ENCODE measurements at regions not wholly inside any gene's neighbourhood (a gene's known extent, or its start where the extent isn't known, plus 50 kb on each side); places are given as distances from the start of the nearest gene placed in this dataset.

GRCh38 chr7:28263622-28264271, 83.2 kb upstream of the JAZF1 start:
- no peaks in the 10 kb centered on the region for H4K20me1 ChIP-seq (ENCODE audit: insufficient read depth, low read length)
- no peak overlapping the region for H3K4me3 ChIP-seq (replicated peaks in 1 of 3; ENCODE audit: low read depth in 2 of 3, low read length in 3 of 3)
- Mint-ChIP-seq H3K4me1 (peaks cover 8% of the 10 kb centered on the region), H3K4me3 (no peak overlapping the region), H3K27ac (no peak overlapping the region), H3K27me3 (ENCODE audit: low read depth in 3 of 3) (peaks cover 0 to 4% (median 0%) of the 10 kb centered on the region in 3 donors), H3K36me3 (peaks cover 0 to 1% of the 10 kb centered on the region in 2 donors), H3K9me3 (peaks cover 0 to 9% (median 5%) of the 10 kb centered on the region in 7 donors)
- H3K27ac ChIP-seq (ENCODE audit: low read depth in 1 of 2, low read length in 2 of 2), result no peak overlapping the region
- H3K79me2 ChIP-seq (ENCODE audit: insufficient read depth, low read length), result no peaks in the 10 kb centered on the region
- H3K4me2 ChIP-seq (replicated peaks; ENCODE audit: extremely low read depth, low read length, poor library complexity, severe bottlenecking), result no peak overlapping the region
- intact Hi-C loops (cut with micrococcal nuclease), result no loop called here
- TF ChIP-seq CTCF (IDR thresholded peaks at IDR 0.05), result no peak
- H3K4me1 ChIP-seq (ENCODE audit: control insufficient read depth in 1 of 2, insufficient read depth in 2 of 2, low read length in 2 of 2), result peaks cover 0 to 4% of the 10 kb centered on the region in 2 donors
- H2AFZ ChIP-seq (ENCODE audit: insufficient read depth, low read depth, low read length, poor library complexity, severe bottlenecking), result no peak overlapping the region
- peaks cover 0 to 6% of the 10 kb centered on the region in 2 donors for H3K9me3 ChIP-seq (replicated peaks in 1 of 2; ENCODE audit: control insufficient read depth in 1 of 2, insufficient read depth in 1 of 2, low read length in 2 of 2)
- H3K36me3 ChIP-seq (replicated peaks in 1 of 2; ENCODE audit: control insufficient read depth in 1 of 2, insufficient read depth in 2 of 2, low read length in 2 of 2), result no peaks in the 10 kb centered on the region
- 86% methylated on average over 1 of the region's 9 CpGs for whole genome bisulfite sequencing (ENCODE audit: insufficient coverage)
- H3K9ac ChIP-seq (ENCODE audit: insufficient read depth, low read length, poor library complexity, severe bottlenecking), result no peak overlapping the region
- no peak for DNase-seq
- no peaks in the 10 kb centered on the region for H3K27me3 ChIP-seq (ENCODE audit: control insufficient read depth in 2 of 2, insufficient read depth in 2 of 2, low read length in 2 of 2)

GRCh38 chr7:28266402-28266801, 85.8 kb upstream of the JAZF1 start:
- H3K9me3 ChIP-seq (replicated peaks in 1 of 2; ENCODE audit: control insufficient read depth in 1 of 2, insufficient read depth in 1 of 2, low read length in 2 of 2), result peaks cover 0 to 6% of the 10 kb centered on the region in 2 donors
- no peak overlapping the region for H3K4me3 ChIP-seq (replicated peaks in 1 of 3; ENCODE audit: low read depth in 2 of 3, low read length in 3 of 3)
- no peak overlapping the region for H3K9ac ChIP-seq (ENCODE audit: insufficient read depth, low read length, poor library complexity, severe bottlenecking)
- no peak for DNase-seq
- H3K79me2 ChIP-seq (ENCODE audit: insufficient read depth, low read length), result no peaks in the 10 kb centered on the region
- peaks cover 0 to 2% (median 0%) of the 10 kb centered on the region in 3 donors for H3K27me3 Mint-ChIP-seq (ENCODE audit: low read depth in 3 of 3)
- H3K4me3 Mint-ChIP-seq, result no peak overlapping the region
- H3K27me3 ChIP-seq (ENCODE audit: control insufficient read depth in 2 of 2, insufficient read depth in 2 of 2, low read length in 2 of 2), result no peaks in the 10 kb centered on the region
- peaks cover 0 to 1% of the 10 kb centered on the region in 2 donors for H3K36me3 Mint-ChIP-seq
- peaks cover 12 to 14% of the 10 kb centered on the region in 2 donors for H3K4me1 ChIP-seq (ENCODE audit: control insufficient read depth in 1 of 2, insufficient read depth in 2 of 2, low read length in 2 of 2)
- H3K27ac Mint-ChIP-seq, result no peak overlapping the region
- H3K4me2 ChIP-seq (replicated peaks; ENCODE audit: extremely low read depth, low read length, poor library complexity, severe bottlenecking), result no peak overlapping the region
- peaks cover 19% of the 10 kb centered on the region for H3K4me1 Mint-ChIP-seq
- H2AFZ ChIP-seq (ENCODE audit: insufficient read depth, low read depth, low read length, poor library complexity, severe bottlenecking), result no peak overlapping the region
- intact Hi-C loops (cut with micrococcal nuclease), result no loop called here
- H3K36me3 ChIP-seq (replicated peaks in 1 of 2; ENCODE audit: control insufficient read depth in 1 of 2, insufficient read depth in 2 of 2, low read length in 2 of 2), result no peaks in the 10 kb centered on the region
- no peaks in the 10 kb centered on the region for H4K20me1 ChIP-seq (ENCODE audit: insufficient read depth, low read length)
- no peak for TF ChIP-seq CTCF (IDR thresholded peaks at IDR 0.05)
- H3K9me3 Mint-ChIP-seq, result peaks cover 0 to 7% (median 5%) of the 10 kb centered on the region in 7 donors
- H3K27ac ChIP-seq (ENCODE audit: low read depth in 1 of 2, low read length in 2 of 2), result no peak overlapping the region
- no CpG with 5 or more reads among the region's 2 CpGs for WGBS (ENCODE audit: insufficient coverage)
